NCI-H524 (cell line): ENCODE measurements at regions not wholly inside any gene's neighbourhood (a gene's known extent, or its start where the extent isn't known, plus 50 kb on each side); places are given as distances from the start of the nearest gene placed in this dataset.
"Not testable (repeated sequence)": the region's sequence is repeated elsewhere in the genome, so short reads cannot be mapped to it uniquely, and the experiment has no call there.

Experiments used
- DNase-seq, 2 experiments: peaks; one replicate each; lab custom pipeline; 2025; lab: John Stamatoyannopoulos, UW

DNA sequence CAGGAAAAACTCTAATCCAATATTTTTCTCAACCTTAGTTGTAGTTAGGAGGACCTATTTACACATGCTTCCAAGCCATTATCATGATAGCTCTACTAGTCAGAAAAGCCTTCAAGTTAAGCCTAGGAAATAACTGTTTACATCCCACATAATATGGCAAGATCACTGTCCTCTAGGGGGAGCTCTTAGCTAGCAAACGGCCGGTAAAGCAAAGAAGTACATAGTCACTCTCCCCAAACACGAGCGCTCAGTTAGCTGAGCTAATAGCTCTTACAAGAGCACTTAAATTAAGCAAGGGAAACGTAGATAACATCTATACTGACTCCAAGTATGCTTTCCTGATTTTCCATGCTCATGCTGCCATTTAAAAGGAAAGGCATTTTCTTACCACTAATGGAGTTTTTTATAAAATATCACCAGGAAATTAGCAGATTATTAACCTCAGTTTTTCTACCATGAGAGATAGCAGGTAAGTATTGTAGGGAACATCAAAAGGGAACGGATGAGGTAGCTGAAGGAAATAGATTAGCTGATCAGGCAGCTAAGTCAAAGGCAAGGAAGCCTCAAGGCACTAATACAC is 100.6 kb upstream of the PABPC3 start:
- peak; percentile 83 to 94 for DNase-seq

DNA sequence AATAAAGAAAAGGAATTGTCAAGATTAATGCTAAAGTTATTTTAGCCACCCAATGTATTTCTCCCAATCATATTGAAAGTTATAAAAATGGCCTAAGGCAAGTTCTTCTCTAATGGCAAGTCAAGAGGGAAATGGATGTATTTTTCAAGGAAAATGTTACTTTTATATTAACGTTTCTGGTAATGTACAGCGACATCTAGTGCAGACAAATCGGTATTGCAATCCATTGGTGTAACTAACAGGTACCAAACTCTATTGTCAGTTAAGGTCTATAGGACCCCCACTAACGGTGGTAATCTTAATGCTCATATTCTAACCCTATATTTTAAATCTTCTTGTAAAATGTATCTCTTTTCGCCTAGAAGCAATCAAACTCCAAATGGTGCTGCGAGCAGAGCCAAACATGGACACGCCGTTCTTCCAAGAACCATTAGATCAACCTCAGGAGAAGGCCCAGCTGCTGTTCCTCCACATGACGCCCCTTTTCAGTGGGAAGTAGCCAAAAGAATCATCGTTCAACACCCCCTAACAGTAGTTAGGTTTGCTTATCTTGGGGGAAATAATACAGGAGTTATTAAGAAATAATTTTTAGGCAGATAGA is 98.5 kb upstream of the PABPC3 start:
- peak; percentile 33 to 69 for DNase-seq

DNA sequence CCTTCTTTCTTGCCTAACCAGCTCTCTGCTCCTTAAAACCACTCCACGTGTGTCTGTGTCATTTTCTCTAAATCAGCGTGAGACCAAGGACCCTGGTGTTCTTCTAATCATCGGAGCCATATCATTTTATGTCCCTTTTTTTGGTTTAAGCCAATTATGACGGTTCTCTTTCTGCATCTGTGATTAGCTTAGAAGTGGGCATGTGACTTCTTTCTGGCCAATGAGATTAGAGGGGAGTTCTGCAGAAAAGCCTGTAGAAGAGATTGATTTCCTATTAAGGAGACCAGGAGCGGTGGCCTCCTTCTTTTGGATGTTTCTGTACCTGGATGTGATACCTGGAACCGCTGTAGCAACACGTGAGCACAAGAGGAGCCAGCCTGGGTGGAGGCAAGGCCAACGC is 97.5 kb upstream of the PABPC3 start:
- DNase-seq, result no peak

- peak in 1 of 2 experiments; percentile 37 for DNase-seq
These were observed 94.3 kb upstream of the PABPC3 start for GRCh38 chr13:25001476-25002206.

DNA sequence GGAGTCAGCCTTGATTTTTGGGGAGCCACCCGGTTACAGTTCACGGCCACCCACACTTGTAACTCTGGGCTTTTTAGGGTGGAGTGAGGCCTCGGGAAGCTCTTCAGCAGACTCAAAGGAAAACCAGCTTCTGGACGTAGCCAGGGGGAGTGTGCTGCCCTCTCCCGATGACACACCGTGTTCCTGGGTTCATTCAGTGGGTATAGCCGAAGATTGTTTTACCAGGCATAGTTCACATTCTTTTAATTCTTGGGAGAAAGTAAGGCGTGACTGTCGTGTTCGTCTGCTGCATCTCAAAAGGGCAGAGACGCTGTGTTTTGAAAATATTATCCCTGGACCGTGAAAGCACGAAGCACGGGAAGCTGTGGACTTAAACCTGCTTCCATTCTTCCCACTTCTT is 93.6 kb upstream of the PABPC3 start:
- peak in 1 of 2 experiments; percentile 31 for DNase-seq

DNA sequence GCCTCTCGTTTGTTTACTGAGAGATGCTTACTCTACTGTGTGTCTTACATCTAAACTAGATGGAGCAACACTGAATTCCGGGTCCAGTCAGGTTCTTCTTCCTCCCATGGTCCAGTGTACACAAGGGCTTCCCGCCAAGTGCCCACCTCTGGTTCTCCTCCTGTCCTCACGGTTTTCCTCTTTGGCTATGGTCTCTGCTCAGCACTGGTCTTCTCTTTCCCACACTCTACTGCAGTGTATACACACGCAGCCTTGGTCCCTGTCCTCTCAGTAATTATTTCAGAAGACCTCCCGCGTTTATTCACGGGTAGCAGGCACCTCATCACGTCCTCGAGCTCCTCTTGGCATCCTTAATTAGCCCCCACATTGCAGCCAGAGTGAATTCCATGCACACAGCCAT is 91.4 kb upstream of the PABPC3 start:
- not testable (repeated sequence) for DNase-seq

DNA sequence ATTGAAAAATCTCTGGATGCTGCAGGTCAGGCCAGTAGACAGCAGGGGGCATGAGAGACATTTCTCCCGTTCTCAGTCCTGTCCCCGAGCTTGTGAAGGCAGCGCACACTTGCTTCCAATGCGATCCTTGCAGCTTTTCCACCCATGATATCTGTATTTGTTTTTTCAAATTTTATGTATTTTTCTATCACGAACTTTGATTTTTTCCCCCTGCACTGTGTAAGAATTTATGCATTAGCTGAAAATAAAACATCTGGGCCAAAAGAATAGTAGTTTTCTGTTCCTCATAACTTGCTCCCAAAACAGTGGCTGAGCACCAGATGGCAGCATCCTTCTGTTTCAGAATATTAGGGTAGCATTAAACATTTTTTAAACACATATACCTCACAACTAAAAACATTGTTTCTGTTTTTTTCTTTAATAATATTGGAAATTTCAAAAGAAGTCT is 90.9 kb upstream of the PABPC3 start:
- peak in 1 of 2 experiments; percentile 50 for DNase-seq

- DNase-seq, result not testable (repeated sequence)
These were observed 88.5 kb upstream of the PABPC3 start for GRCh38 chr13:25007389-25007788.

DNA sequence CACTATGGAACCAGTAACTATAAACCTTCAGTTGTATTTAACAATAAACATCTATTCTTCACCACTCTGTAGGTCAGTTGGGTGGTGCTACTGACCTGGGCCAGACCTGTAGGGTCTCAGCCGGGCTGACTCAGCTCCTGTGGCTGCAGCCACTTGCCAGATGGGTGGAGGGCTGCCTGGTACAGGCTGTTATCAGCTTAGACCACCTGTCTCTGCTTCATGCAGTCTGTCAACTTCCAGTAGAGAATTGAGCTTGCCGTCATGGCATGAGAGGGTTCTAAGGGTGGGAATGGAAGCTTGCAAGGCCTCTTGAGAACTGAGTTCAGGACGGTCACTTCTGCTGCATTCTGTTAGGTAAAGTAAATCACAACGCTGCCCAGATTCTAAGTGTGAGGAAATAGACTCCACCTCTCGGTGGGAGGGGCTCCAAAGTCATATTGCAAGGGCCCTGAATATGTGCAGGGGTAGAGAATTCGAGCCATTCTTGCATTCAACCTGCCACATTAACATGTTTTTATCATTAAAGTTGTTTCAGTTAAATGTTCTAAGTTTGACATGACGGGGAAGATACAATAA is 81.5 kb upstream of the PABPC3 start:
- DNase-seq, result peak; percentile 95 to 99

DNA sequence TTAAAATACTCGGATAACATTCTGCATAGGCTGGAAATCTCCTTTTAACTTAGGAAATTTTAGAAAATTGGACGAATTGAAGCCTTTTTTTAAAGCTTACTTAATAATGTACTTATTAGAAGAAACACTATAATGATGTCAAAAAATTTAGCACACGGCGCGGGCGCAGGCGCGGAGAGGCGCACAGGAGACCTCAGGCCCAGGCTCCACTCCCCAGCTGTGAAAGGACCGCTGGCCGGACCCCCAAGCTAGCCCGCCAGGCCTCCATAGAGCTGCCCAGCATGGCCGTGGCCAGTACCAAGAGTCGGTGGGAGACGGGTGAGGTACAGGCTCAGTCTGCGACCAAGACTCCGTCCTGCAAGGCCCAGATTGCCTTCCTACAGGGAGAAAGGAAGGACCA is 78.8 kb upstream of the PABPC3 start:
- DNase-seq, result not testable (repeated sequence)

DNA sequence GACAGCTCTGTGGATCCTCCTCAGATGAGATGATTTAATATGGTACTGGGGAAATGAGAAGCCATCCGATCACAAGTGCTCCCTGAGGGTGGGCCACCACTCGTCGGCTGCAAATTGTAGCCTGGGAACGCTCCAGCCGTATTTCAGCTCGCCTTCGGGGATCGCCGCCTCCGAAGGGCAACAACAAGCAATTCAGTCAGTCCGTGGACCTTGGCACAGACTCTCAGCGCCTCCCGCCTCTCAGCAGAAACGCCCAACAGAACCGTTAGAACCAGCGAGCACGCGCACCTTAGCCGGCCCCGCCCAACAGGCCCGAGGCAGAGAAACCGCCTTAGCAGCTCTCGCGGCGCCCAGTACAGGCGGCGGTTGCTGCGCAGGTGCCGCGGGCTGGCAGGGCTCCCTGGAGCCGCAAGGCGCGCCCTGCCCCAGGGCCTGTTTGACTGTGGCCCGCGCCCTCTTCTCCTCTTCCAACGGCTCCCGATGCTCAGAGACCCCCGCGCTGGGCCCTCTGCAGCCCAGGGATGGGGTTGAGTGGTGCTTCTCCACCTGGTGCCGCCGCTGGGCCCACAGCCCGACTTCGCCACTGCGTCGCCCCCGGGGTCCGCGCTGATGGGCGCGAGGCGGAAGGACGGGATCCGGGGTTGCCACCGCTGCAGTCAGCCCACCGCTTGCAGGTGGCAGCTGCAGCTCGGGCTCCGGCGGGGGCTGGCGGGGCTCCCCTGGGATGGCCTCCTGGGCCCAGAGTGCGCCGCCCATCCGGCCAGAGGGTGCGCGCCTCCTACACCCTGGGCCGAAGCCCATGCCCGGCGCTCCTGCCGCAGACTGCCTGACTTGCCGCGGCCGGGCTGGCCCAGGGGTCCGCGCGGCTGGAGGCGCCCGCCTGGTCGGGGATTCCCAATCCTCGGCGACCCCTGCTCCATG is 77.9 kb upstream of the PABPC3 start:
- DNase-seq, result peak; percentile 48 to 79

GRCh38 chr13:25018729-25019115 is 77.2 kb upstream of the PABPC3 start:
- DNase-seq, result peak; percentile 56 to 58

DNA sequence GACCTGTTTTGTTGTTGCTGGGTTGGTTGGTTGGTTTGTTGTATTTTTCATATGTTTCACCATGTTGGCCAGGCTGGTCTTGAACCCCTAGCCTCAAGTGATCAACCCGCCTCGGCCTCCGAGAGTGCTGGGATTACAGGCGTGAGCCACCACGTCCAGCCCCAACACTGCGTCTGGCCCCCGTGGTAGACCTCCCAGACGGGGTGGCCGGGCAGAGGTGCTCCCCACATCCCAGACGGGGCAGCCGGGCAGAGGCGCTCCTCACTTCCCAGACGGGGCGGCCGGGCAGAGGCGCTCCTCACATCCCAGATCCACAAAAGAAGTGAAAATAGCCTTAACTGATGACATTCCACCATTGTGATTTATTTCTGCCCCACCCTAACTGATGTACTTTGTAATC is 76.2 kb upstream of the PABPC3 start:
- DNase-seq, result not testable (repeated sequence)

DNA sequence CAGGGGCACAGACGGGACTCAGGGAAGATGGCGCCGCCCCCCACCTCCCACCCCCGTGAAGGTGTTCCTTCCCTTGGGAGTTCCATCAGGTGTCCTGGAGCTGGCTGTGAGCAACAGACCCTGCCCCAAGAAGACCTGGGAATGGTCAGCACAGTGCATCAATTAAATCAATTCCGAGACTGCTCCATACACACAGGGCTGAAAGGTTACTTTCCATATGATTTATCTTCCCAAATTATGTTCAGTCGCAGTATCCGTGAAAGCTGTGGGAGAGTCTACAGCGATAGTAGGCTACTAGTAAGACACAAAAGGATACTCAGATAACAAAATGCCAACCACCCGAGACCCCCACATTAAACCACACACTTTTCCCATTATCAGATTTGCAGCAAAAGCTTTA is 71.8 kb upstream of the PABPC3 start:
- DNase-seq, result no peak

GRCh38 chr13:25032160-25032559 is 63.8 kb upstream of the PABPC3 start:
- DNase-seq, result peak in 1 of 2 experiments; percentile 11

- no peak for DNase-seq
These were observed 61.8 kb upstream of the PABPC3 start for GRCh38 chr13:25034173-25034572.

GRCh38 chr13:25037057-25037813 is 58.7 kb upstream of the PABPC3 start:
- DNase-seq, result peak; percentile 70 to 78

DNA sequence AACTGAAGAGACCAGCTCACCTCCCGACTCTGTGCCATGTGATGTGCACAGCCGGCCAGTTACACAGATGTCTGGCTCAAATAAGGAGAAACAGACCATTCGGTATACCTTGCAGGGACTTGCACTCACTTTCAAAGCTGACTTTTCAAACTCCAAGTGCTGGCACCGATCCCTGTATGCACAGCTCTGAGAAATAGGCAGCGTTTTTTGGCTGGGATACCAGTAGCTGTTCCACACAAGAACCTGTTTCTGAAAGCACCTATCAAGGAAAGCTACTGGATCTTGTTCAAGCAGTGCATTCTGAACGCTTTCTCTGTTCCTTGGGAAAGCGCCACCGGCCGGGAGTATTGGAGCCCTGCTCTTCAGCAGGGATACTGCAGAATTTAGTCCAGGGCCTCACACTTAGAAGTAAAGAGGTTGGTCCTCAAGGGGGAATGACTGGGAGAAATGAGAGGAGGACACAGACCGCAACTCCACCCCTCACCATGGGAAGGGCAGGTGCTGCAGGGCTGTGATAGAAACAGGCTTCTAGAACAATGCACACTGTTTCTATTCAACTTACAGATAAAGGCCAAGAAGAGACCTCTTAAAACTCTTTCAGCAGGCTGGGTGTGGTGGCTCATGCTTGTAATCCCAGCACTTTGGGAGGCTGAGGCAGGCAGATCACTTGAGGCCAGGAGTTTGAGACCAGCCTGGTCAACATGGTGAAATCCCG is 53.6 kb upstream of the PABPC3 start:
- DNase-seq, result no peak

DNA sequence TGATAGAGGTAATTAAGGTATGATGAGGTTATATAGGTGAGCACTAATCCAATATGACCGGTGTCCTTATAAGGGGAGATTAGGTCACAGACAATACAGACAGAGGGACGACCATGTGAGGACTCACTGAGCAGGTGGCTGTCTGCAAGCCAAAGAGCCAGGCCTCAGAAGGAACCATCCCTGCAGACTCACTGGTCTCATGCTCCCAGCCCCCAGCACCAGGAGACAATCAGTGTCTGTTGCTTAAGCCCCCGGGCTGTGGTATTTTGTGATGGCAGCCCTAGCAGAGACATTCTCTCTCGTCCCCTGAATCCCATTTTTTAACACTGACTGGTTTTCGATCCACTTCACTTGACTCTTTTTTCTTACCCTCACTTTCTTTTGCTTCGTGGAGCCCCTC is 51.9 kb upstream of the PABPC3 start:
- DNase-seq, result no peak
